Activated CD4-positive, alpha-beta T cell treated with anti-CD3 and anti-CD28 coated beads, Interleukin-2, amount 50 U/mL, for 16 hours (primary cell): ENCODE measurements at regions not wholly inside any gene's neighbourhood (a gene's known extent, or its start where the extent isn't known, plus 50 kb on each side); places are given as distances from the start of the nearest gene placed in this dataset.

Experiments
- DNase-seq: peaks from one replicate; pipeline ENCODE4 v3.0.0-alpha.2; 2020

DNA sequence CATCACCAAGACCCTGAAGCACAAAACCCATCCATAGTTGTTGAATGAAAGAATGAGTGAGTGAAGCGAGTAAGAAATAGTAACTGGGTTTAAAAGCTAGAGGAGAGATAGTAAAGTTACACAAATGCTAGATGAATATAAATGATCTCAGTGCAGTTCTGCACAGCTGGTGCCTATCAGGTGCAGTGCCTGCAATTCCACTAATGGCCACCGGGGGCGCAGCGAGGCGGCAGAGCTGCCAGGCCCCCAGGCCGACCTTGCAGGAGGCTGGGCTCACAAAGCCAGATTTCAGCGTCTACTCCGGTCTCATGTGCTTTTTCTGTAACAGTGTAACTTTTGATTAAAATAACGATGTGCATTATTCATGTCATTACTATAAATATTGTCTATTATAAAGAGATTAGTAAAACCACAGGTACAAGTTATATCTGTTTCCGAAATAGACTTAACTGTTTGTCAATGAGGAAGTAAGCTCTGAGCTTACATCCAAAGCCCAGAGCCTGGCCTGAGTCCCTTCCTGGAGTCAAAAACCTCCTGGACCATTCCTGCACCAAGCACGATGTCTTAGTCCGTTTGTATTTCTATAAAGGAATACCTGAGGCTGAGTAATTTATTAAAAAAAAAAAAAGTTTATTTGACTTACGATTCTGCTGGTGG is 477.6 kb downstream of the NPHP4 start:
- peak; percentile 64 for DNase-seq

DNA sequence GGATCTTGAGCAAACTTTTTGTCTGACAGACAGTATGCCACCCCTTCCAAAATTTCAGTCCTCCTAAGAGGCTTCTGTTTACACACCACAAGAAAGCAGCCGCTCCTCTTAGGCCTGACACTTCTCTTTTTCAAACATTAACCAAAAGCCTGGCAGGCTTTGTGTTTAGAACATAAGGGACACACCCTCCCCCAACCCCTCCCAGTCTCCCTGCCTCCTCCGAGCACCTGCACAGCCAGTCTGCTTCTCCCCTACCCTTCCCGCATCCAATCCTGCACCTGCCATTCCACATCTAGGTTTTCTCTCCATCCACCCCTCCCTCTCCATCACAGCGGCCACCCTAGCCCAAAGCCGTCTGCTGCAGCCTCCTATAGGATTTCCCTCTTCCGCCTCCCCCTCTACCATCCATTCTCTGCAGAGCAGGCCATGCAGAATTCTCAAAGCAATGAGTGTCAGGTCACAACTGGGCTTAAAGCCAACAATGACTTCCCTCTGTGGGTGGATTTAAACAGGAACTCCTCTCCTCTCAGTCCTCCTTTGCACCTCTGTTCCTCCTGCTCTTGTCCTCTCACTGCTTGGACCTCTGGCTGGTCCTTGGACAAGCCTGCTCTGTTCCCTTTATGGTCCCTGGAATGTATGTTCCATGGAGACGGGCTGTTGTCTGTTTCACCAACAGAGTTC is 478.2 kb downstream of the NPHP4 start:
- no peak for DNase-seq

DNA sequence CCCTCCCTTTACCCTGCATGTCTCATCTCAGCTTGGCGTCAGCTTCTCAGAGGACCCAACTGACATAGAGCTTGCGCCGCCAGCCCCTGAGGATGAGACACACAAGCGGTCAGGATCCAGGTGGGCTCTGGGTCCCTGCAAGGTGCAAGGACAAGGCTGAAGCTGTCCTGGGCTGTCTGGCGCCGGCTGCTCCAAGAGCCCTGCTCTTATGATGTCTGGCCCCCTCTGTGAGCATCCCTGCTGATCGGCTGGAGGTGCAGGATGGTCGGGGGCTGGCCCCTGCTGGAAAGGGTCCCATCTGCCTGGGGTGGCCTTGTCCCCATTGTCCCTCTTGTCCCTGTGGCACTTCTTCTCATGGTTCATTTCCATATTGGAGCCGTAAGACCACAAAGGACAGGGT is 479.0 kb downstream of the NPHP4 start:
- no peak for DNase-seq

DNA sequence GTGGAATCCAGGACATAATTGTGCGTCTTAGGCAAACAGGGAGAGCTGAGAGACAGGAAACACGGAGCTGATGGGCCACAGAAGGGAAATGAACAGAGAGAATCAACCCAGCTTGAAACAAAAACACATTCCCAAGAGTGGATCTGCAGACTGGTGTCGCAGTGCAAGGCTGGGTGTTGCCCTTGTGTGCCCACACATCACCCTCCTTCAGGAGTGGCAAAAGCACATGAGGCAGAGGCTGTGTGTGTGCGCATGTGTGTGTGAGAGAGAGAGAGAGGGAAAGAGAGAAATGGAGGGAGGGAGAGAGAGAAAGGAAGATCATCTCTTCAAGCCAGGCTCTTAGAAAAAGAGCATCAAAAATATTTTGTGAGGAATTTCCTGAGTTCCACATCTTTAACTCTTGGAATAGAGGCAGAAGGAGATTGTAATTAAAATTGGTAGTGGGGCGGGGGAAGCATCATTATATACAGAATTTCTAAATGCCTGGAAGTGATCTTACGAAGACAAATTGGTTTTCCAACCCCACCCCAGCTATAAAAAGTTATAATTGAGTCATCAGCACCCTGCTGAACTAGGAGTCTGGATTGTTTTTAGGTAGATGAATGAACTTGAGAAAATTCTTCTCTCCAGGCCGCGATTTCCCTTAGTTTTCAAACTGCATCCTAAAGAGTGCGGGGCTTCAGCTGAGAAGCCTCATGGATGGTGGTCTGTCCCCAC is 480.7 kb downstream of the NPHP4 start:
- no peak for DNase-seq

DNA sequence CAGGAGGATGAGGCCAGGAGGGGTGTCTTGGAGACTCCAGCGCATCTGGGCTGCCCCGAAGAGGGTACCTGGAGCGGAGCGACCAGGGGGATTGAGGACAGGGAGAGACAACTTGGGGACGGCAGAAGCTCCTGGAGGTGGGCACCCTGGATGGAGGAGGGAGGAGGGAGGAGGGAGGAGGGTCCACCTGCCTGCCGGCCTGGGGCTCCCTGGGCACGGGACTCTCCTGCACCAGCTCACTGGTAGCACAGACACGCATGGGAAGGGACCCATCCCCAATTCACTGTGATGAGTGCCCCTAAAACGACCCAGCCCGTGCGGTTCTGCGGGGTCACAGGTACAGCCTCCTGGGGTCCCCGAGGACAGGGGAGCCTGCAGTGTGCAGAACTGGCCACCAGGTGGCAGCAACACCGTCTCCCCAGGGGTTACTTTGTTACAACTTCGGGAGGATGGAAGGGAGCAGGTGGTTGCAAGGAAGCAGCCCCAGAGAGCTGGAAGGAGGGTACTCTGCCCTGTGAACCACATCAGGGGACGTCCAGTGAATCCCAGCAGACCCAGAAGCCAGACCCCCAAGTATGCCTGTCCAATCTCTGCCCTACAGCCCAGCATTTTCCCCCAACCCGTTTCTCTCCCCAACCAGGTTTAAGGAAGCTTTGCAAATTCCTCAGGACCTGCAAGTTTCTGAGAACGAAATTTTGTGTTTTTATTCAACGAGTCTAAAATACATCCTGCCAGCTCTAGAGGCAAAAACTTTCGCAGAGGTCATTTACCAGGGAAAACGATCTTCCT is 482.4 kb downstream of the NPHP4 start:
- DNase-seq: peak; percentile 54

DNA sequence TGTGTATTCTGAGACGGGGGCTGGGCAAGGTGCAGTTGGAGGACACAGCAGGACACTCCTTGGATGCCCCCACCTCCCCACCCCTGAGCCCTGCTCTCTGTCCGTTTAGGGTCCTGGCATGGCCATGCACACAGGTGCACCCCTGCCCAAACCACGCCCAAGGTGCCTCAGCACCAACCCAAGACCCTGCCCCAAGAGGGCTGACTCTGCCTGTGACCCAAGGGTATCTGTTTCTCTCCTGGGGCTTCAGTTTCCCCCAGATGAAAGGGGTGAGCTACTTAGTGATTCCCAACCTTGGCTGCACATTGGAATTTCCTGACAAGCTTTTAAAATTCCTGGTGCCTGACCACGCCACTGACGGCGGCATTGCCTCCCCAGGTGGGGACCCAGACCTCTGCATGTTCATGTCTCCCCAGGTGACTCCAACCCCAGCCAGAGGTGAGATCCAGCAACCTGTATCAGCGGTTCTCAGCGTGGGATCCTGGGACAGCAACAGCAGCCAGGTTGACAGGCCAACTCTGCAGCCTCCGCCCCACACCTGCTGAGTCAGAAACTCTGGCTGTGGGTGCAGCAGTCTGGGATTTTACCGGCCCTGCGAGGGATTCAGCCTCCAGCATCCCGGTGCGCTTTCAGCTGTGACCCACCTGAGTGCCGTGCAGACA is 483.4 kb downstream of the NPHP4 start:
- no peak for DNase-seq

DNA sequence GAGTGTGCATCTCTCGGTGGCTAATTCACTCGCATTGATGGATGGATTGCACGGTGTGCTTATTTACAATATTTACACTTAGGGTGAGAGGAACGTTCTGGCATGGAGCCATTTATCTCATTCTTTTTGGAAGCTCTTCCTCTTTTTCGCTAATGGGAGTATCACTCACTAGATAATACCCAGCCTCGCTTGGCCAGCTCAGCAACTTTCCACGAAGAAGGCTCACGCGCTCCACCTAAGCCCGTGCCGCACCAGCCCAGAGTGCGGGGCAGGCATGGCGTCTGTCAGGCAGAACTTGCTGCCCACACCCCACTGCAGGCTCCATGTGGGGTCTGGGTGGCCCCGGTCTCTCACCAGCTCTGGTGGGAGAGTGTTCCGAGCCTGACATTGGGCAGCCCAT is 484.9 kb downstream of the NPHP4 start:
- no peak for DNase-seq

DNA sequence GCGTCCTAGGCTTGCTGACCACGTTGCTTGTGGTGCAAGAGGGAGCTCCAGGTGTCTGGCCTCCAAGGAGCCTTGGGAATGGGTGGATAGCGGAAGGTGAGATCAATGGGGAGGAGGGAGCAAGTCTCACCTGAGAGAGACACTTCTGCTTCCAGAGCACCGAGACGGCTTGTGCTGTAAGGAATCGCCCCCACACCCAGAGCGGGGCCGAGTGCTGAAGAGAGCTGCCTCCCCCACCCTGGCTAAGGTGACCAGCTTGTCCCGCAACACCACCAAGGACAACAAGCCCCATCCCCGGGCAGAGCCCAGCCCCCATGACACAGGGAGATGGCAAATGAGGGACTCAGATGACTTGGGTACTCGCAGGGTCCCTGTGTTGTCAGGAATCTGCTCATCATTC is 485.6 kb downstream of the NPHP4 start:
- DNase-seq: no peak

DNA sequence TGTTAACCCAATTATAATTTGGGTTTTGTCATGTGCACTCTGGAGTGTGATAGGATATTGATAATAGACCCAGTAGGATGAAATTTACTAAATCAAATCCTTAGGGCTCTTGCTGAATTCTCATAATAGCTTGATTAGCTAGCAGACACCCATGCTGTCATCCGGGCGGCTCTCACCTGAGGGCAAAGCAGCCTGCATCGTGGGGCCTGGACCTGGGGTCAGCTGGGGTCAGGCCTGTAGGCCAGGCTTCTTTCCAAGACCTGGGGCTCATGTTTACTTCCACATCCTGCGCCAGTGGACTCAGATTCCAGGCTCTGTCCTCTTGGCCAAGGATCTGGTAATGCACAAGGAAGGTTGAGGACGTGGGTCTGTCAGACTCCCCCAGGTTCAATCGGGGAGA is 486.3 kb downstream of the NPHP4 start:
- DNase-seq: no peak

DNA sequence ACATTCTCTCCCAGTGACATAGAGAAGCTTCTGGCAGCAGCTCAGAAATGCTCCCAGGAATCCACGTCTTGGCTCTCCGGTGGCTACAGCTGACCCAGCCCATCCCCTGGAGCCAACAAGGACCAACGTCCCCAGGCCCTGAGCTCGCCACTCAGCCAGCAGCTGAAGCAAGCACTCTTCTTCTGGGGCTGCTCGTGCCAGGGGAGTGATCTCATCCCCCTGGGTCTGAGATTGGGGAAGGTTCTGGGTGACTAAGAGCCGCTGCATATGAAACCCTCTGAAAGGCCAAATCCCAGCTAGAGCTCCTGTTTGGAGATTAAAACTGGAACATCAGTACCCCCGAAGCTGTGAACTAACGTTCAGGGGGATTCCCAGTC is 487.9 kb downstream of the NPHP4 start:
- no peak for DNase-seq

DNA sequence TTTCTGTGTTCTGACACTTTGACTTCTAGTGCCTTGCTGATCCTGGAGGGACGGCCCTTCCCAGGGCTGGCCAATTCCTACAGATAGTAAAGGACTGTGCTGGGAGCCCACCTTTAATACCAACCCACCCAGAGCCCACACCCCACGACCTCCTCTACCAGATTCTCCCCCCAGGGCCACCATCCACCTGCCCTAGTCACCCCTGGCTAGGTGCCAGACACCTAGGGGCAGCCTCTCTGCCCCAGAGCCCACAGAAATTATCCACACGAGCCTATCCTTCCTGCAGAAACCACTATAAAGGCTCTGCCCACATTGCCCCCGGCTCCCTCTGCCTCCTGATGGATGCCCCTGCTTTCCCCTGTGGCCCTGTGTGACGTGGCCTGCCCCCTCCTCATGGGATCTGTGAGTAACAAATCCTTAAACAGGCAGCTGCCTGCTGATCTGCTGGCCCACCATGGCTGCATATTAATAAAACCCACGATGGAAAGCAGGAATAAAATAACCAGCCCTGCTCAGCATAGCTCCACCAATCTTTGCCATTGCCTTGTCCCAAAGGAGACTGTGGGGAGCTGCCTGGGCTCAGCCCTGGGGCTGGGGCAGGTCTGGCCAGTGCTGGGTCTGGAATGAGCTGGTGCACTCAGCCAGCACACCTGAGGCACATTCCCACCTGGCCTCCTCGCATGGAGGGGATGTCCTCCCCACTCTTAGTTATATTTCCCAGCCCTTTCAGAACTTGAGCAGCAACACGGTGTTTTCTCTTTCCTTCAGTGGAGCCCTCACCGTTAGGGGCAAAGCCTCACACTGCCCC is 488.5 kb downstream of the NPHP4 start:
- no peak for DNase-seq

DNA sequence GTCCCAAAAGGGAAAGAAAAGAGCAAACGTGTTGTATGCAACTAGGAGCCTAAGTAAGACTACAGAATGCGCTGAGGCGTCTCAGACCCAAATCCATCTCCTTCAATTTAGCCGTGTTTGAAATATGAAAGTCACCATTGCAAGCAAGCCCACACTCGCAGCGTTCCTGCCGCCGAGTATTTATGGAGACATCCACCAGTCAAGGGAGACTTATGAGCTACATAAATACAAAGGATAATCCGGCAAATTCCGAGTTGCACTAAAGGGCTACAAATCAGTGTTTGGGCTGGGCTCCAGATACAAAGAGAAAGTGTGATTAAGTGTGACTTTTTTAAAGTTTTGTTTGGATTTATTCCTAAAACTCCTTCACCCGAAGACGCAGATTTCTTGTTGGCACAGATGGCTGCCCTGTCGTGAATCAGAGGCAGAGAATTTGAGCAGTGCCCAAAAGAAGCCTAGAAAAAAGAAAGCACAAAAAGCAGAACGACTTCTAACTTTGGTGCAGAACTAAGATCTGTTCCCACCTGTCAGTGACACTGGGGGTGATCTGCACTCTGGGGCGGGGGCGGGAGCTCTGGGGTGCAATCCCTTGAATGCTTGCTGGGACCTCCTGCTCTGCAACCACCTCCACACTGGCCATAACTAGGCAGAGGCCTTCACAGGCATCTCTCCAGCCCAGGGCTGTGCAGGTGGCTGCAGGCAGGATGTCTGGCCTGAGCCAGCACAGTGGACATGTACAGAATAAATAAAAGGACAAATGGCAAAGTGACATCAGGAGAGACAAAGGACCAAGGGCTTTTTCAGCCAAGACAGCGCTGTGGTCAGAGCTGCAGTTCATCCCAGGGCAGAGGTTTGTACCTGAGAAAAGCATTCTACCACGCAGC is 489.7 kb downstream of the NPHP4 start:
- DNase-seq: no peak

DNA sequence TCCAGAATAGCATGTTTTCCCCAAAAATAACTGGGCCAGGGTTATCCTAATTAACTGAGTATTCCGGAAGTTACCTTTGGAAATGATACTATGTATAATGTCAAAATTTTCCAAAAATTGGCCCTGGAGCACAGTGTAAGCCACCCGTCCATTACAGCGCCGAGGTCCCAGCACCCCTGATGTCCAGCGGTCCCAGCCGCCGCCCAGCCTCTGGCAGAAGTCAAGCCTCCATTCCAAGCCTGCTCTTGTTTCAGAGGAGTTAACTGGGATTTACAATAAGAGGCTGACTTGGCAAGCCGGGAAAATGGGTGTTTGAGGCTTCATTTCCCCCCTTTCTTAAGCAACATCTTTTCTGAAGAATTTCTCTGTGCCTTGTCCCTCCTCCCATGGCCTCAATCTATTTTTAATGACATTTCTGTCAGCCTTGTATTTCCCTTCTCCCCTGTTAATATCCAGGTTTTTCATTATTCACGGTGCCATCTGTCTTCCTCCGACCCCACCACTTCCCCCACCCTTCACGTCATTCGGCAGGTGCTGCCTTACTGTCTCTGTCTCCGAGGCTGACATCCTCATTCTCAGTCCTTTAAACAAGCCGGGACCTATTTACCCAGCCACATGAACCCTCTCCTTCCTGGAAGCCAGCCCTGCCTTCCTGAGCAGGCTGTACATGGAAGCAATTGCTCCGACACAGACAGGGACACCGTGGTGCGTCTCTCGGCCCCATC is 490.9 kb downstream of the NPHP4 start:
- DNase-seq: no peak

DNA sequence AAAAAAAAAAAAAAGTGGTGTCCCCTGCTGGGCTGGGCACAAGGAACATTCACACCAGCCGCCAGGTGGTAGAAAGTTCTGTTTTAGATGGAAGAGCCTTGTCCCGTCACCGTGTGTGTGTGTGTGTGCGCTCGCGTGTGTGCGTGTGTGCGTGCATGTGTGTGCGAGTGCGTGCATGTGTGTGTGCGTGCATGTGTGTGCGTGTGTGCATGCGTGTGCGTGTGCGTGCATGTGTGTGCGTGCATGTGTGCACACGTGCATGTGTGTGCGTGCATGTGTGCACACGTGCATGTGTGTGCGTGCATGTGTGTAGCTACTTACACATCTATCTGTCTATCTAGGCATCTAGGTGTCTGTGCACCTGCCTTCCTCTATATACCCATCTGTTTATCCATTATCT is 491.7 kb downstream of the NPHP4 start:
- DNase-seq: no peak

DNA sequence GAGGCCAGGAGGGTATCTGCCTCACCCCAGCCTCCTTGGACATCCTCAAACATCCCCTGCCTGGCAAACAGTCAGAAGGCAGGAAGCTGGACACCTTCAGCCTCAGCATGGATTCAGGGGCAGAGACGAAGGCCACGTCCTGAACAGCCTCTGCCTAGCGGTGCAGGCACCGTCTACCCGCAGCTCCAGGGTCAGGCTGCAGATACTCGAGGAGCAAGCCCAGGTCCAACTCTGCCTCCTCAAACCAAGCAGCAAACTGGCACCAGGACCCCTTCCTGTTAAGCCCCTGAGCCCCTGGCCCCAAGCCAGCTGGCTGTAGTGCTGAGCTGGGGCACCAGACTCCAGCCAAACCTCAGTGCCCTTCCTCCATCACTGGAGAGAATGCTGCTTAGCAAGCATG is 494.7 kb downstream of the NPHP4 start:
- no peak for DNase-seq

DNA sequence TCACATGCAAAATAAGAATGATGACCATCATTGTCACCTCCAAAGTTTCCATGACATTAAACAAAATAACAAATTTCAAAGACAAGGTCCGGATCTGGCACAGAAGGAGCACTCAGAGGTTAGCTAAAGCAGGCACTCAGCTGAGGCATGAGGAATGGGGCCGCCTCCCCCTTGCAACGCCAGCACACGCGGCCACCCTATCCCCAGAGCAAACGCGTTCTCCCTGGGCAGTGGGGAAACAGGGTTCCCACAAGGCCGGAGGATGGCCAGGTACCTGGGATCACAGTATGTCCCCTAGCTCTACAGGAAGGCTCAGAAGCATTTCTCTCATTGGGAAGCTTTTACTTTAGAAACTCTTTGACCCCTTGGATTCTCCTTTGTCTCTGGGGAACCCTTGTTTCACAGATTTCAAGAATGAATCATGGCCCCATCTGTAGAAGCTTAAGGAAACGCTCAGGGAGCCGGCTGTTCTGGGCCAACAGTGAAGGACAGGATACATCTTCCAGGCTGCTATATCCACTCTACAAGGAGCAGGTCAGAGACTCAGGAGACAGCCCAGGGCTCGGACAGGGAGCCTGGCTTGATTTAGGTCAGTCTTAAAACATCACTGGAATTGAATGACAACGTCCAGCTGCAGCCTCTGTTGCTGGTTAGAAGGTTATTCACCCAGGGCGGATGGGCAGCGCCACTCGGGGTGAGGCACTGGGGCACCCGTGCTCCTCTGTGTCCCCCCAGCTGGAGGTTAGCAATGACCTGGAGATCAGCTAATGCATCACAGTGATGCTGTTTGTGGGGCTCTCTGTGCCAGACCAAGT is 496.4 kb downstream of the NPHP4 start:
- DNase-seq: no peak

DNA sequence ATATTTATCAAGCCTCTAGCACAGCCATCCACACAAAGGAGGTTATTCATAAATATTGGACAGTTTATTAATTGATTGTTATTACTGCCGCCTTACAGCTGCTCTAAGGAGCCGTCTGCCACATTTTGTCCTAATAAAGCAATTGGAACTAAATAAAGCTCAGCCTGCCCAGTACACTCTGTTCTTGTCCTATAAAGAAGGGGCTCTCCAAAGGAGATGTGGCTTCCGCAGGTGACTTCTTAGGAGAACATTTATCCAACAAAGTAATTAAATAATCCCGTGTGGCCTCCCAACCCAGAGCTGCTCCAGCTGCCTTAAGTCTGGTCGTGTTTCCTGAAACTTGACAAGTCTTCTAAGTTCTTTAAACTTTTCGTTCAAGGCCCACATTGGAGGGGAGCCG is 497.7 kb downstream of the NPHP4 start:
- DNase-seq: no peak

DNA sequence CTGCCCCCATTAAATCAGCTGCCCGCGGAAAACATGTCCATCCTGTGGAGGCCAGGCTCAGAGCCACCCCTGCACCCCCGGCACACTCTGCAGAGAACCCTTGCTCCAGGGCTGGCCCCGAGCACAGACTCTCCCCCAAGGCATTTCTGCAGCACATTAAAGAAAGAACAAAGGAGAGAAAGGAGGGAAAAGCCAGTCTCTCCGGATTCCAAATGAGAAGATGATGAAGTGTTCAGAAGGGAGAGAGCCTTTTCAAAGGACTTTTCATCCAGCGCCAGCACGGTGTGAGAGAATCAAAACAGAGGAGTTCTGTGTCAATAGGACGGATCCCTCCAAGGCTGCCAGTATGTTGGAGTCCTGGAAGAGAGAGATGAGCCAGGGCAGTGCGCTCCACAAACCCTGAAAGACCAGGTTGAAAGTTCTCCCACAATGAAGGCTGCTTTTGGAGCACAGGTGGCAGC is 498.3 kb downstream of the NPHP4 start:
- no peak for DNase-seq

DNA sequence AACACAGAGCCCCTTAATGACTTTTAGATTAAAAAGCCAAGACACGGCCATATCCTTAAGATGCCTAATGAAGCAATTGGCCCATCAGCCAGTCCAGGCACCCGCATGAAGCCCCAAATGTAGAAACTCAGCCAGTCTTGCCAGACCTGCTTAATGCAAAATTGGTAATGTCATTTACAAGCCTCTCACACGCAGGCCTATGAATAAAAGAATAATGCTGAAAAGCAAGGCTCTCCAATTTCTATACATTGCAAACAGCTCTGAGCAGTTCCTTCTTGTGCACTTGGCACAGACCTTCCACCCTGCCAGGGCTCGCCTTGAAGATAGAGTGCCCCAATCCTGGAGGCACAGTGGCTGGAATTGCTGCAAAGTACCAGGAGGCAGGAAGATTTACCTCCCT is 498.9 kb downstream of the NPHP4 start:
- DNase-seq: no peak
